GM23248 (cell line): ENCODE measurements at regions not wholly inside any gene's neighbourhood (a gene's known extent, or its start where the extent isn't known, plus 50 kb on each side); places are given as distances from the start of the nearest gene placed in this dataset.

Source experiments
- DNase-seq: peaks from one replicate; pipeline ENCODE4 v3.0.0-alpha.2; 2015
- H2AFZ ChIP-seq: fragments of 200-600 bp; sonication (generic); 2 replicates; pipeline ENCODE4 v1.6.1; 2016; ENCODE audit warnings: antibody characterized with exemption
- H3F3A ChIP-seq: fragments of 200-600 bp; sonication (generic); 2 replicates; pipeline ENCODE4 v1.6.1; 2016; ENCODE audit warnings: mild to moderate bottlenecking, antibody characterized with exemption, mixed run types; ENCODE audit not compliant: insufficient read depth
- H3K27ac ChIP-seq: fragments of 200-600 bp; sonication (generic); 2 replicates; pipeline ENCODE4 v1.5.1; 2016; ENCODE audit warnings: mild to moderate bottlenecking
- H3K27me3 ChIP-seq: fragments of 200-600 bp; sonication (generic); replicated peaks from 2 replicates; pipeline ENCODE4 v1.6.1; 2016; ENCODE audit warnings: mild to moderate bottlenecking; ENCODE audit not compliant: insufficient read depth
- H3K36me3 ChIP-seq: fragments of 200-600 bp; sonication (generic); 2 replicates; pipeline ENCODE4 v1.6.1; 2016; ENCODE audit warnings: low read depth, mild to moderate bottlenecking
- H3K4me1 ChIP-seq: fragments of 200-600 bp; sonication (generic); 2 replicates; pipeline ENCODE4 v1.6.1; 2016; ENCODE audit warnings: mild to moderate bottlenecking; ENCODE audit not compliant: insufficient read depth
- H3K4me2 ChIP-seq: fragments of 200-600 bp; sonication (generic); one replicate; pipeline ENCODE4 v1.6.1; 2016; ENCODE audit warnings: mild to moderate bottlenecking; ENCODE audit not compliant: unreplicated experiment
- H3K4me3 ChIP-seq: fragments of 200-600 bp; sonication (generic); 2 replicates; pipeline ENCODE4 v1.5.1; 2016; ENCODE audit warnings: mild to moderate bottlenecking
- H3K79me2 ChIP-seq: fragments of 200-600 bp; sonication (generic); 2 replicates; pipeline ENCODE4 v1.6.1; 2016; ENCODE audit warnings: mild to moderate bottlenecking; ENCODE audit not compliant: insufficient read depth
- H3K9ac ChIP-seq: fragments of 200-600 bp; sonication (generic); 2 replicates; pipeline ENCODE4 v1.6.1; 2016; ENCODE audit warnings: mild to moderate bottlenecking
- H3K9me2 ChIP-seq: fragments of 200-600 bp; sonication (generic); 2 replicates; pipeline ENCODE4 v1.6.1; 2016; ENCODE audit warnings: mixed run types, mild to moderate bottlenecking, moderate library complexity; ENCODE audit not compliant: insufficient read depth
- H3K9me3 ChIP-seq: fragments of 200-600 bp; sonication (generic); one replicate; pipeline ENCODE4 v1.6.1; 2017; ENCODE audit warnings: low read depth
- H4K20me1 ChIP-seq: fragments of 200-600 bp; sonication (generic); 2 replicates; pipeline ENCODE4 v1.6.0; 2016; ENCODE audit not compliant: insufficient read depth
- EZH2 ChIP-seq: fragments of 200-600 bp; sonication (generic); IDR thresholded peaks from 2 replicates; pipeline ENCODE4 v1.6.1; 2018; ENCODE audit warnings: antibody characterized with exemption, mild to moderate bottlenecking; ENCODE audit not compliant: insufficient read depth, poor library complexity, severe bottlenecking
- EZH2phosphoT487 ChIP-seq: fragments of 200-600 bp; sonication (generic); IDR thresholded peaks from 2 replicates; pipeline ENCODE4 v1.6.1; 2018; ENCODE audit warnings: antibody characterized with exemption, moderate library complexity, mild to moderate bottlenecking, low read depth; ENCODE audit not compliant: insufficient read depth
- WGBS, 2 experiments: methylation state at CpG; one replicate each; pipeline ENCODE4 v1.1.6; 2015 to 2017; ENCODE audit warnings: low lambda C conversion rate in 2 of 2, low coverage in 1 of 2; ENCODE audit errors: missing lambda C conversion rate in 2 of 2; 5-methylcytosine and 5-hydroxymethylcytosine counted together
- in situ Hi-C: fragments of 300-500 bp; cut with MboI; formaldehyde crosslinking; loops from 2 replicates; pipeline ENCODE4 v1.15.0; 2020

GRCh38 chr16:79777679-79778078, 177.1 kb upstream of the MAF start:
- H3K27me3 ChIP-seq = 0 out of 2 replicates have a peak, but pooled peaks cover 6% of the 10 kb centered on the region
- H3F3A ChIP-seq = no peaks in the 10 kb centered on the region
- no peak overlapping the region for H3K9ac ChIP-seq
- H3K4me1 ChIP-seq = no peaks in the 10 kb centered on the region
- no peaks in the 10 kb centered on the region for H4K20me1 ChIP-seq
- TF ChIP-seq EZH2phosphoT487 = no peak
- no peak for DNase-seq
- no peak overlapping the region for H3K27ac ChIP-seq
- H2AFZ ChIP-seq = no peak overlapping the region
- no peaks in the 10 kb centered on the region for H3K9me2 ChIP-seq
- H3K4me2 ChIP-seq = no peak overlapping the region
- H3K79me2 ChIP-seq = no peaks in the 10 kb centered on the region
- no peaks in the 10 kb centered on the region for H3K9me3 ChIP-seq
- no peaks in the 10 kb centered on the region for H3K36me3 ChIP-seq
- H3K4me3 ChIP-seq = no peak overlapping the region
- in situ Hi-C loops = no loop called here

- Histone ChIP-seq H2AFZ (no peak overlapping the region), H3K27ac (no peak overlapping the region), H3K27me3 (0 out of 2 replicates have a peak, but pooled peaks cover 6% of the 10 kb centered on the region), H3K4me2 (no peak overlapping the region), H3F3A (no peaks in the 10 kb centered on the region), H4K20me1 (no peaks in the 10 kb centered on the region), H3K9ac (no peak overlapping the region), H3K4me3 (no peak overlapping the region), H3K79me2 (no peaks in the 10 kb centered on the region), H3K36me3 (no peaks in the 10 kb centered on the region), H3K4me1 (no peaks in the 10 kb centered on the region), H3K9me2 (no peaks in the 10 kb centered on the region), H3K9me3 (no peaks in the 10 kb centered on the region)
- peak; percentile 39 for DNase-seq
- in situ Hi-C loops = no loop called here
- 0 to 5% methylated on average over 4 of the region's 4 CpGs for WGBS, 2 experiments
- no peak for TF ChIP-seq EZH2phosphoT487
- no peak for TF ChIP-seq EZH2
Measured at GRCh38 chr16:79776243-79776847, 175.8 kb upstream of the MAF start.

- in situ Hi-C loops = no loop called here
- H3K9me3 ChIP-seq = no peaks in the 10 kb centered on the region
Measured at GRCh38 chr16:79772784-79773183, 172.2 kb upstream of the MAF start.

GRCh38 chr16:79772048-79772447, 171.5 kb upstream of the MAF start:
- 29 to 36% methylated on average over 4 of the region's 4 CpGs for WGBS, 2 experiments
- Histone ChIP-seq H3K36me3 (no peaks in the 10 kb centered on the region), H3K79me2 (no peaks in the 10 kb centered on the region), H3K9ac (no peak overlapping the region), H3K4me2 (no peak overlapping the region), H3K4me1 (no peaks in the 10 kb centered on the region), H3K27me3 (0 out of 2 replicates have a peak, but pooled peaks cover 6% of the 10 kb centered on the region), H3K9me3 (no peaks in the 10 kb centered on the region), H3F3A (no peaks in the 10 kb centered on the region), H4K20me1 (no peaks in the 10 kb centered on the region), H3K4me3 (no peak overlapping the region), H3K27ac (no peak overlapping the region), H2AFZ (no peak overlapping the region), H3K9me2 (no peaks in the 10 kb centered on the region)
- in situ Hi-C loops = no loop called here
- TF ChIP-seq EZH2phosphoT487 = no peak
- DNase-seq = no peak

More at GRCh38 chr16:79772784-79773183, 172.2 kb upstream of the MAF start:
- Histone ChIP-seq H3K4me3 (no peak overlapping the region), H3K36me3 (no peaks in the 10 kb centered on the region), H3F3A (no peaks in the 10 kb centered on the region), H3K4me2 (no peak overlapping the region), H3K4me1 (no peaks in the 10 kb centered on the region), H3K9me2 (no peaks in the 10 kb centered on the region), H3K27ac (no peak overlapping the region), H2AFZ (no peak overlapping the region), H3K9ac (no peak overlapping the region), H3K27me3 (0 out of 2 replicates have a peak, but pooled peaks cover 6% of the 10 kb centered on the region), H3K79me2 (no peaks in the 10 kb centered on the region), H4K20me1 (no peaks in the 10 kb centered on the region)
- WGBS, 2 experiments = 46 to 48% methylated on average over 3 of the region's 3 CpGs
- no peak for DNase-seq
- TF ChIP-seq EZH2phosphoT487 = no peak
- TF ChIP-seq EZH2 = no peak
